ENCODE measurements at regions not wholly inside any gene's neighbourhood (a gene's known extent, or its start where the extent isn't known, plus 50 kb on each side); places are given as distances from the start of the nearest gene placed in this dataset.

DNA sequence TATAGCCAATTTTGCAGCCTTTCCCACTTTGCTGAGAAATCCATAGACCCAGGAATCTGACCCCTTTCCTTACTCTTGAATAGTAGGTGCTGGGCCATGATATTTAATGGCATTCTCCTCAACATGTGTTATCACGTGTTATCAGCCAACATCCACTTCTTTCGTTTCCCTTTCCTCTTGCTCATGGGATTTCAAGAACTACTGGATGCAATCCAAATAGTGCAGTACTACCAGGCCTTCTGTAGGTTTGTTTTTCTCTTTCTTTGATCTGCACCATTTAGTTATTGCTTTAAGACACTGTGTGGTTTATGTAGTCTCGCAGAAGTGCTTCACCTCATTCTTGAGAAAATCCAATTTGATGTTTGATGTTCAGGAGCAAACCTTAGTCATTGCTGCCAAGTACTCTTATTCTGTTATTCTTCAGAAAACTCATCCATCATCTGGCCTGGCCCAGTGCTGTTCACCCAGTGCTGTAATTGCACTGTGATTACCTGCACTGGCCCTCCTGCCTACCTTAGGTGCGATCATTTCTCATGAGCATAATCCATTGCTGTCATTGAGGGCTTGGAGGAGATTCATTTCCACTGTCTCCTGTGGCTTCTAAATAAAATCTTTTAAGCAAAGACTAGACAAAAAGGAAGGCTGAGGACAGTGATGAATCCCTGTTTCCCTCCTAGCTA is 315.3 kb downstream of the BMPER start:
- TF ChIP-seq, protein P1, sequence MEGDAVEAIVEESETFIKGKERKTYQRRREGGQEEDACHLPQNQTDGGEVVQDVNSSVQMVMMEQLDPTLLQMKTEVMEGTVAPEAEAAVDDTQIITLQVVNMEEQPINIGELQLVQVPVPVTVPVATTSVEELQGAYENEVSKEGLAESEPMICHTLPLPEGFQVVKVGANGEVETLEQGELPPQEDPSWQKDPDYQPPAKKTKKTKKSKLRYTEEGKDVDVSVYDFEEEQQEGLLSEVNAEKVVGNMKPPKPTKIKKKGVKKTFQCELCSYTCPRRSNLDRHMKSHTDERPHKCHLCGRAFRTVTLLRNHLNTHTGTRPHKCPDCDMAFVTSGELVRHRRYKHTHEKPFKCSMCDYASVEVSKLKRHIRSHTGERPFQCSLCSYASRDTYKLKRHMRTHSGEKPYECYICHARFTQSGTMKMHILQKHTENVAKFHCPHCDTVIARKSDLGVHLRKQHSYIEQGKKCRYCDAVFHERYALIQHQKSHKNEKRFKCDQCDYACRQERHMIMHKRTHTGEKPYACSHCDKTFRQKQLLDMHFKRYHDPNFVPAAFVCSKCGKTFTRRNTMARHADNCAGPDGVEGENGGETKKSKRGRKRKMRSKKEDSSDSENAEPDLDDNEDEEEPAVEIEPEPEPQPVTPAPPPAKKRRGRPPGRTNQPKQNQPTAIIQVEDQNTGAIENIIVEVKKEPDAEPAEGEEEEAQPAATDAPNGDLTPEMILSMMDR (conservative IDR thresholded peaks at IDR 0.05; ENCODE audit: low read depth, low read length), result no peak
- TF ChIP-seq EZH2 (IDR thresholded peaks at IDR 0.05; ENCODE audit: low read length, unreplicated experiment), result no peak

All from PC-3 (cell line).